ENCODE measurements at regions not wholly inside any gene's neighbourhood (a gene's known extent, or its start where the extent isn't known, plus 50 kb on each side); places are given as distances from the start of the nearest gene placed in this dataset.

- TF ChIP-seq CREB1 (IDR thresholded peaks at IDR 0.05; ENCODE audit: low read depth), result no peak
- no peak for TF ChIP-seq MAX (IDR thresholded peaks at IDR 0.05)
- no peak for TF ChIP-seq TCF12 (IDR thresholded peaks at IDR 0.05; ENCODE audit: low read depth)
- no peak for TF ChIP-seq YY1 (IDR thresholded peaks at IDR 0.05; ENCODE audit: low read depth)
- TF ChIP-seq USF1 (IDR thresholded peaks at IDR 0.05), result no peak
- no peak for TF ChIP-seq REST (IDR thresholded peaks at IDR 0.05; ENCODE audit: low read depth)
- no peak for TF ChIP-seq TEAD4 (IDR thresholded peaks at IDR 0.05)
- TF ChIP-seq EP300 (IDR thresholded peaks at IDR 0.05; ENCODE audit: borderline replicate concordance), result no peak
- TF ChIP-seq TAF1 (IDR thresholded peaks at IDR 0.05; ENCODE audit: low read depth), result no peak
- TF ChIP-seq CEBPB (IDR thresholded peaks at IDR 0.05), result no peak
- no peak for TF ChIP-seq FOXM1 (IDR thresholded peaks at IDR 0.05; ENCODE audit: borderline replicate concordance, low read depth)
- no peak for TF ChIP-seq RAD21 (IDR thresholded peaks at IDR 0.05; ENCODE audit: low read depth)
- no peak for TF ChIP-seq EGR1 (IDR thresholded peaks at IDR 0.05)
These were observed 347.3 kb upstream of the CDH6 start for GRCh38 chr5:30846171-30846570.

Measured in Ishikawa (cell line).